ENCODE measurements at regions not wholly inside any gene's neighbourhood (a gene's known extent, or its start where the extent isn't known, plus 50 kb on each side); places are given as distances from the start of the nearest gene placed in this dataset.
A peak's percentile ranks its signal among the peaks of the same experiment; 100 is the strongest.

DNA sequence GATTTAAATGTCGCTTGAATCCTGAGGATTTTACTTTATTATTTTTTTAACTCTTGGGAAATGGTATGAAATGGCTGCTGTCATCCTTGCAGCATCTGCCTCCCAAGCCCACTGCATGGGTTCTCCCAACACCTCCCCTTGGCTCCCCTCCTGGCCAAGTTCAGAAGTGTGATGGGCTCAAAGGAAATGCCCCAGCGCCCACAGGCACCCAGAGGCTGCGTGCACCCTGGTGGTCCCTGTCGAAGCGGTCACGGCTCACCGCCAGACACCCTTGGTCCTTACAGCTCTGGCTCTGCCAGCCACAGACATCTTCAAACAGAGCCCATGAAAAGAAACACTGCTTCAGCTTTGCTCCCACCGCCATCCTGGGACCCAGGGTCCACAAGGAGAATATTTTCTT lies 334.7 kb downstream of the SOX9 start:
- Histone ChIP-seq H3K36me3 (ENCODE audit: control insufficient read depth, insufficient read depth, low read length) (no peaks in the 10 kb centered on the region), H3K27me3 (ENCODE audit: control insufficient read depth, insufficient read depth, low read length) (no peaks in the 10 kb centered on the region), H3K4me3 (ENCODE audit: low read depth, low read length) (no peak overlapping the region)
- no peak for DNase-seq (ENCODE audit: low read depth)
- TF ChIP-seq, protein P1, sequence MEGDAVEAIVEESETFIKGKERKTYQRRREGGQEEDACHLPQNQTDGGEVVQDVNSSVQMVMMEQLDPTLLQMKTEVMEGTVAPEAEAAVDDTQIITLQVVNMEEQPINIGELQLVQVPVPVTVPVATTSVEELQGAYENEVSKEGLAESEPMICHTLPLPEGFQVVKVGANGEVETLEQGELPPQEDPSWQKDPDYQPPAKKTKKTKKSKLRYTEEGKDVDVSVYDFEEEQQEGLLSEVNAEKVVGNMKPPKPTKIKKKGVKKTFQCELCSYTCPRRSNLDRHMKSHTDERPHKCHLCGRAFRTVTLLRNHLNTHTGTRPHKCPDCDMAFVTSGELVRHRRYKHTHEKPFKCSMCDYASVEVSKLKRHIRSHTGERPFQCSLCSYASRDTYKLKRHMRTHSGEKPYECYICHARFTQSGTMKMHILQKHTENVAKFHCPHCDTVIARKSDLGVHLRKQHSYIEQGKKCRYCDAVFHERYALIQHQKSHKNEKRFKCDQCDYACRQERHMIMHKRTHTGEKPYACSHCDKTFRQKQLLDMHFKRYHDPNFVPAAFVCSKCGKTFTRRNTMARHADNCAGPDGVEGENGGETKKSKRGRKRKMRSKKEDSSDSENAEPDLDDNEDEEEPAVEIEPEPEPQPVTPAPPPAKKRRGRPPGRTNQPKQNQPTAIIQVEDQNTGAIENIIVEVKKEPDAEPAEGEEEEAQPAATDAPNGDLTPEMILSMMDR (IDR thresholded peaks at IDR 0.05; ENCODE audit: insufficient read depth, low read length, poor library complexity, severe bottlenecking), result no peak

DNA sequence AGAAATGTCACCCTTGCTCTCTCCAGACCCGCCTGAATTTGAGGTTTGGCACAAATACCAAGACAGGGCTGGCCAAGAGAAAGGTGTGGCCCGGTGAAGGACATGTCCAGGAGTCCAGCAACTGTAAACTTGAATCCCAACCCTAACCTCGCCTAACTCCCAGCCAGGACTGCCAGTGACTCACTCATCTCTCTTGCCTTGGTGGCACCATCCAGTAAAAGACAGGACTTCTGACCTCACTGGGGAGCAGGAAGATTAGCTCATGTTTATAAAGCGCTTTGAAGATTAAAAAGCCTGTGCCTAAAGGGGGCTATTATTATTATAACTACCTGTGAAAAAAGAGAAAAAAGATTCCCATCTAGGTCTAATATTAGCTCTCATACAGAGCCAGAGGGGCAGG lies 335.3 kb downstream of the SOX9 start:
- TF ChIP-seq, protein P1 (IDR thresholded peaks at IDR 0.05; ENCODE audit: insufficient read depth, low read length, poor library complexity, severe bottlenecking), result no peak
- no peaks in the 10 kb centered on the region for H3K36me3 ChIP-seq (ENCODE audit: control insufficient read depth, insufficient read depth, low read length)
- DNase-seq (ENCODE audit: low read depth), result peak; percentile 51
- no peaks in the 10 kb centered on the region for H3K27me3 ChIP-seq (ENCODE audit: control insufficient read depth, insufficient read depth, low read length)
- H3K4me3 ChIP-seq (ENCODE audit: low read depth, low read length), result no peak overlapping the region

DNA sequence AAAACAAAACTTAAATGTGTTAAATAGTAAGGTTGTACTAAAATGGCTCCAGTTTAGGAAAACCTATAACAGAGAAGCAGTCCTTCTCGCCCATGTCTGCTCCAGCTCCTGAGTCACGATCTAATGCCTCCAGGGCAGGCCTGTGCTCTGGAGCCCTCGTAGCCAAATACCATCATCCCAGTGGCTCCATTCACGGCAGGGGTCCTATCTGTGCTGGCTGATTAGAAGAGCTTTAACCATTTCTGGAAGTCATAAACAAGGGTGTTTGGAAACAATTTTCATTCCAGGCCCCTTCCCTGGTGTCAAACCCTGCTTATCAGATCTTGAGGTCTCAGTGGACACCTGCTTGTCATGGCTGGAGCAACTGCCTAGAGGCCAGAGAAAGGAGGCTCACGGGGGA lies 336.9 kb downstream of the SOX9 start:
- H3K36me3 ChIP-seq (ENCODE audit: control insufficient read depth, insufficient read depth, low read length), result no peaks in the 10 kb centered on the region
- TF ChIP-seq, protein P1 (IDR thresholded peaks at IDR 0.05; ENCODE audit: insufficient read depth, low read length, poor library complexity, severe bottlenecking), result no peak
- DNase-seq (ENCODE audit: low read depth), result no peak
- H3K4me3 ChIP-seq (ENCODE audit: low read depth, low read length), result no peak overlapping the region
- H3K27me3 ChIP-seq (ENCODE audit: control insufficient read depth, insufficient read depth, low read length), result no peaks in the 10 kb centered on the region

DNA sequence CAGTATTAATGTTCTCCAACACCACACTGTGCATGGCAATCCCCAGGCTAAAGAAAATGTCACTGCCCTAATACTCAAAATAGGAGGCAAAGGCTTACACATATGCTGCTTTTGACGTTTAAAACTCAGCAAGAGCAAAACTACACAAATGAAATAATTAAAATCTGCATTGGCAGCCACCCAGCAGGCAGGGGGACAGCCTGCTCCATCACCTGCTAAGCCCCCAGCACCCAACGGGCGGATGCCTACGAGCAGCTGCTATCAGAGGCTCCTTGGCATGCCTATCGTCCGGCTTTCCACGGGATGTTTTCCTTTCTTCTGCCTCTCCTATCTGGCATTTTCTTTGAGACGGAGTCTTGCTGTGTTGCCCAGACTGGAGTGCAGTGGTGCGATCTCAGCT lies 337.5 kb downstream of the SOX9 start:
- Histone ChIP-seq H3K27me3 (ENCODE audit: control insufficient read depth, insufficient read depth, low read length) (no peaks in the 10 kb centered on the region), H3K4me3 (ENCODE audit: low read depth, low read length) (no peak overlapping the region), H3K36me3 (ENCODE audit: control insufficient read depth, insufficient read depth, low read length) (no peaks in the 10 kb centered on the region)
- TF ChIP-seq, protein P1 (IDR thresholded peaks at IDR 0.05; ENCODE audit: insufficient read depth, low read length, poor library complexity, severe bottlenecking), result no peak
- no peak for DNase-seq (ENCODE audit: low read depth)

DNA sequence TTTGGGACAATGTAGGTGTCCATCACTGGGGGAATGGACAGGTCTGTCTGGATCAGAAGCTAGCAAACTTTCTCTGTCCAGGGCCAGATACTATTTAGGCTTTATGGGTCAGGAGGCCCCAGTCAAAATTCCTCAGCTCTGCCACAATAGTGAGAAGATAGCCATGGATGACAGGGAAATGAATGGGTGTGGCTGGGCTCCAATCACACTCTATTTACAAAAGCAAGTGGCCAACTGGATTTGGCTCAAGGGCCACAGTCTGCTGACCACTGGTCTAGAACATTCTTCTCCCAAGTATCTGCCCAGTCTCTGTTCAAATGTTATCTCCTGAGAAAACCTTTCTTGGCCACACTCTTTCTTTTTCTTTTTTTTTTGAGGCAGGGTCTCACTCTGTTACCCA lies 339.9 kb downstream of the SOX9 start:
- Histone ChIP-seq H3K27me3 (ENCODE audit: control insufficient read depth, insufficient read depth, low read length) (no peaks in the 10 kb centered on the region), H3K4me3 (ENCODE audit: low read depth, low read length) (no peak overlapping the region), H3K36me3 (ENCODE audit: control insufficient read depth, insufficient read depth, low read length) (no peaks in the 10 kb centered on the region)
- DNase-seq (ENCODE audit: low read depth), result no peak
- TF ChIP-seq, protein P1 (IDR thresholded peaks at IDR 0.05; ENCODE audit: insufficient read depth, low read length, poor library complexity, severe bottlenecking), result no peak

DNA sequence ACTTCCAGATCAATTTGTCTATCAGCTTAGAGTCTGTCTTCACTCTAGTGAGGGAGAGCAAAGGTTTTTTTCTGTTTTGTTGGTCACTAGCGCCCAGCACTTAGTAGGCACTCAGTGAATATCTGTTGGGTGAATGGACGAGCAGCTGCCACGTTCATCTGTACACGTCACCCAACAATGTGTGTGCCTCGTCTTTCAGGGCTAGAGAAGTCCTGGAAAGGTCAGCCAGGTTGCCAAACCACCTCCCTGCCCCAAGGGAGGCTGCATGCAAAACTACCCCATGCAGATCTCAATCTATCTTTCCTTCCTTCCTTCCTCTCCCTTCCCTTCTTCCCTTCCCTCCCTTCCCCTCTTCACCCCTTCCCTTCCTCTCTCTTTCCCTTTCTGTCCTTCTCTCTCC lies 340.9 kb downstream of the SOX9 start:
- DNase-seq (ENCODE audit: low read depth), result no peak
- Histone ChIP-seq H3K36me3 (ENCODE audit: control insufficient read depth, insufficient read depth, low read length) (no peaks in the 10 kb centered on the region), H3K4me3 (ENCODE audit: low read depth, low read length) (no peak overlapping the region), H3K27me3 (ENCODE audit: control insufficient read depth, insufficient read depth, low read length) (no peaks in the 10 kb centered on the region)
- TF ChIP-seq, protein P1 (IDR thresholded peaks at IDR 0.05; ENCODE audit: insufficient read depth, low read length, poor library complexity, severe bottlenecking), result no peak
